ENCODE measurements at regions not wholly inside any gene's neighbourhood (a gene's known extent, or its start where the extent isn't known, plus 50 kb on each side); places are given as distances from the start of the nearest gene placed in this dataset.

- DNase-seq (ENCODE audit: low spot score in 2 of 2) = no peak
- intact Hi-C loops (cut with DNase I) = no loop called here
Observed at GRCh38 chr7:37555528-37555927, 106.9 kb upstream of the ELMO1 start.

GRCh38 chr7:37557571-37558209 lies 109.0 kb upstream of the ELMO1 start:
- H3K27me3 ChIP-seq = no peaks in the 10 kb centered on the region

More at GRCh38 chr7:37555528-37555927, 106.9 kb upstream of the ELMO1 start:
- Histone ChIP-seq H3K36me3 (no peaks in the 10 kb centered on the region), H3K9me3 (no peaks in the 10 kb centered on the region), H3K4me3 (no peak overlapping the region), H3K27ac (no peak overlapping the region), H3K4me1 (no peaks in the 10 kb centered on the region), H3K27me3 (no peaks in the 10 kb centered on the region)
- no peak for TF ChIP-seq CTCF (IDR thresholded peaks at IDR 0.05)

GRCh38 chr7:37558320-37559096 lies 109.8 kb upstream of the ELMO1 start:
- H3K27ac ChIP-seq = no peak overlapping the region
- no peak for DNase-seq (ENCODE audit: low spot score in 2 of 2)
- no peak for TF ChIP-seq CTCF (IDR thresholded peaks at IDR 0.05)
- intact Hi-C loops (cut with DNase I) = no loop called here
- H3K4me3 ChIP-seq = no peak overlapping the region
- H3K9me3 ChIP-seq = no peaks in the 10 kb centered on the region
- H3K27me3 ChIP-seq = no peaks in the 10 kb centered on the region
- H3K4me1 ChIP-seq = no peaks in the 10 kb centered on the region
- no peaks in the 10 kb centered on the region for H3K36me3 ChIP-seq

More at GRCh38 chr7:37557571-37558209, 109.0 kb upstream of the ELMO1 start:
- Histone ChIP-seq H3K4me1 (no peaks in the 10 kb centered on the region), H3K36me3 (no peaks in the 10 kb centered on the region), H3K4me3 (no peak overlapping the region), H3K27ac (no peak overlapping the region), H3K9me3 (no peaks in the 10 kb centered on the region)
- no peak for TF ChIP-seq CTCF (IDR thresholded peaks at IDR 0.05)
- intact Hi-C loops (cut with DNase I) = no loop called here
- DNase-seq (ENCODE audit: low spot score in 2 of 2) = no peak

GRCh38 chr7:37570145-37570544 lies 113.4 kb upstream of the GPR141 start:
- Histone ChIP-seq H3K4me1 (no peaks in the 10 kb centered on the region), H3K4me3 (no peak overlapping the region), H3K27me3 (no peaks in the 10 kb centered on the region), H3K27ac (no peak overlapping the region), H3K9me3 (no peaks in the 10 kb centered on the region), H3K36me3 (no peaks in the 10 kb centered on the region)
- intact Hi-C loops (cut with DNase I) = no loop called here
- DNase-seq (ENCODE audit: low spot score in 2 of 2) = no peak
- no peak for TF ChIP-seq CTCF (IDR thresholded peaks at IDR 0.05)

GRCh38 chr7:37571806-37572205 lies 111.8 kb upstream of the GPR141 start:
- TF ChIP-seq CTCF (IDR thresholded peaks at IDR 0.05) = no peak
- Histone ChIP-seq H3K9me3 (no peaks in the 10 kb centered on the region), H3K27me3 (no peaks in the 10 kb centered on the region), H3K4me3 (no peak overlapping the region), H3K4me1 (no peaks in the 10 kb centered on the region), H3K36me3 (no peaks in the 10 kb centered on the region), H3K27ac (no peak overlapping the region)
- no peak for DNase-seq (ENCODE audit: low spot score in 2 of 2)
- intact Hi-C loops (cut with DNase I) = no loop called here

All from ascending aorta (tissue), 2 donors.